GM21786 (cell line): ENCODE measurements at regions not wholly inside any gene's neighbourhood (a gene's known extent, or its start where the extent isn't known, plus 50 kb on each side); places are given as distances from the start of the nearest gene placed in this dataset.
"Not testable (repeated sequence)": the region's sequence is repeated elsewhere in the genome, so short reads cannot be mapped to it uniquely, and the experiment has no call there.

ENCODE experiments used
- ATAC-seq: cut with Tn5 transposase; IDR thresholded peaks from one replicate; pipeline ENCODE4 v1.9.1; 2021; ENCODE audit not compliant: unreplicated experiment

GRCh38 chr11:37502202-37502601 is 904.2 kb upstream of the RAG2 start:
- ATAC-seq = no peak

DNA sequence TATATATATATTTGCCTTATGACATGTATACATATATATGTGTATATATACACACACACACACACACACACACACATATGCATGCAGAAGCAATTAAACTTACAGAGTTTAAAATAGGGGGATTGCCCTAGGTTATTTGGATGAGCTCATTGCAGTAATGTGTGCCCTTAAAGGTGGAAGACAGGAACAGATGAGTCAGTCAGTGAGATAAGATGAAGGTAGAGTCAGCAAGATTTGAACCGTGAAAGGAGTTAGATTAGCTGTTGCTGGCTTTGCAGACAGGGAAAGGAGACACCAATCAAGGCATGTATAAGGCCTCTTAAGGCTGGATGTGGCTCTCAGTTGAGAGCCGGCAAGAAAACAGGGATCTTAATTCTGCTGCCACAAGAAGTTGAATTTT is 902.4 kb upstream of the RAG2 start:
- no peak for ATAC-seq

- no peak for ATAC-seq
Measured at GRCh38 chr11:37497326-37497725, 899.3 kb upstream of the RAG2 start.

GRCh38 chr11:37496201-37496600 is 898.2 kb upstream of the RAG2 start:
- no peak for ATAC-seq

DNA sequence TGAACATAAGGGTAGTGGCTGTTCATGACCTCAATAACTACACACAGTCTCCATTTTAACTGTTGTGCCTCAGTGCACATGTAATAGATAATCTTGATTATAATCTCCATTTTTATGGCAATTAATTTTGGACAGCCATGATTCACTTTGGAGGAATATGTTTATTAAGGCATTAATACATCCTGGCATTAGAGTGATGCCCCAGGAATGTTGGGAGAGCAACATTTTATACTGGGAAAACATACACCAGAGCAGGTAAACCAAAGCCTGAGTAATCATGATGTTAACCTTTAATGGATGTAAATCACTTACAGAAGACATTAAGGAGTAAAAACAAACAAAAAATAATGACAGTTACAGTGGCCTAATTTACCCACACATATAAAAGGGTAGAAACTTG is 886.3 kb upstream of the RAG2 start:
- no peak for ATAC-seq

DNA sequence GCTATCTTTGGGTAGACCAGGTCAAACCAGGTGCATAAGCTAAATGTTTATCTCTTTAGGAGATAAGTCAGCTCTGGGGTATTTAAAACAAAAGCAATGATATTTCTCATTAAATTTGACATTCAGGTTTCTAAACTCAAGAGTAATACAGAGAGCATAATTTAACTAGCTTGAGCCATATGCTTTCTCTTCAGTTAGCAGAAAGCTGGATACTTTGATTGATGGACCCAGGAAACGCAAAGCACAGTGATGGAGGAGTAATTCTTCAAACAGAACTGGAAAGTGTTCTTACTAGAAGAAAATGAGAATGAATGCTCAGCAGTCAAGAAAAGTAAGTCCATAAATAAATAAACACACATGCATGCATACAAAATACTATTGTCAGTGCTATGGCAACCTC is 885.7 kb upstream of the RAG2 start:
- no peak for ATAC-seq

DNA sequence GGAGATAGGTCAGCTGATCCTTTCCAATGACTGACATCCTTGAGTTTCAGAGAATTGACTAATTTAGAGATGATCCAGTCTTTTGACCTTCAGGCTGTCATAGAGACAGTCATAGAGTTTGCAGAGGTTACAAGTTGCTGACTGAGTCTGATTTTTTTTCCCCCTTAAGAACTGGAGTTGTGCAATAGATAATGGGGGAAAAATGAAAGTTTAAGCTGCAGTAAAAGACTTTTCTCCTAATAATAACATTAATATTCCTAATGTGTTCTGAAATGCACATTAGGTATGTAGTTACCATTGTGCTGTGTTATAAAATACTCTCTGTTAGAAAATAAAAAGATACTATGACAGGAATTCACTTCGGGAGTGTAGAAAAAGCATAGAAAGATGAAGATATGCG is 876.9 kb upstream of the RAG2 start:
- ATAC-seq = no peak

- ATAC-seq = no peak
Measured at GRCh38 chr11:37468344-37468743, 870.3 kb upstream of the RAG2 start.

- ATAC-seq = no peak
Measured at GRCh38 chr11:37465221-37465620, 867.2 kb upstream of the RAG2 start.

GRCh38 chr11:37459456-37459855 is 861.4 kb upstream of the RAG2 start:
- no peak for ATAC-seq

DNA sequence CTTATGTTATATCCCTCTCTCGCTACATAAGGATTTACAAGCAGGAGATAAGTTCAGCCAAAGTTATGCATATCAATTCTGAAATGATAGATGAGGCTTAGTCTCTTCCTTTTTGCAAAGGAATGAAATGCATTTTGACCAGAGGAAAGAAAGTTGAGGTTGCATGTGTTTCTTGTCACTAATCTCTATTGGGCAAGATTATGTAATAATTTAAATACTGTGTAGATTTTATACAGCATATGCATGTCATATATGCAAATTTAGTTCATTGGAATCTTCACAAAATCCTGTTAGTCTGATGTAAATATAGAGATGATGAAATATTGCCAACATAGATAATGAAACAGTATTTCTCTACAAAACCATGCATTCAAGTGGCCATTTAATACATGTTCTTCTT is 858.7 kb upstream of the RAG2 start:
- no peak for ATAC-seq

DNA sequence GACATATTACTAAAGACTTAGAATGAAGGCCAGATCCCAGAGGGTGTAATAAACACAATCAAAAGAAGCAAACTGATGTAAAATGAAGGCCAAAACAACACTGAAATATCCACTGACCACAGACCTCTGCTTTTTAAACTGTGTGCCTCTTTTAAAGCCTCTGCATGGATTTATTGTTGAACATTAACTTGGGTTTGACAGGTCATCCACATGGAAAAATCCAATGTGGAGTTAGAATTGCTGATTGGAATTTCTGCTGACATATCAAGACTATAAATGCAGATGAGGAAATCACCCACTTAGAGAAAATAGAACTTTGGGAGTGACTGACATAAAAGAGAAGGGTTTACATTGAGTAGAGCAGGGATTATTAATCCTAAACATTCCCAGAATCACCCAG is 853.9 kb upstream of the RAG2 start:
- no peak for ATAC-seq

GRCh38 chr11:37450613-37451012 is 852.6 kb upstream of the RAG2 start:
- ATAC-seq = peak; percentile 80

DNA sequence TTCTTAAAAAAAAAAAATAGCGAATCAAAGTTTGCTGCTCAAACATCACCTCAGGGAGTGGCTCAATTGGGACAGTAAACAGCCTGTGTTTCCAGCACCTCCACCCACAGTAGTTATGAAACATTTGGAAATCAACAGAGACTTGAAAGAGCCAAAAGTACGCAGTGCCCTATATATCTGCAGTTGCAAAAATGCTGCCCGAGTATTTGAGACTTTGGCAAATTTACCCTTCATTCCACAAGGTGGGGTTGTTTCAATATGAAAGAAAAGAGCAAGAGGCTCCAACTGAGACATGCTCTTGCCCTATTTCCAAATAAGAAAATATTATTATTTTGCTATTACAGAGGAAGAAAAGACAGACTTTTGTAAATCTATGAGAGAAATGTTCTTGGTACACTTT is 851.1 kb upstream of the RAG2 start:
- no peak for ATAC-seq

DNA sequence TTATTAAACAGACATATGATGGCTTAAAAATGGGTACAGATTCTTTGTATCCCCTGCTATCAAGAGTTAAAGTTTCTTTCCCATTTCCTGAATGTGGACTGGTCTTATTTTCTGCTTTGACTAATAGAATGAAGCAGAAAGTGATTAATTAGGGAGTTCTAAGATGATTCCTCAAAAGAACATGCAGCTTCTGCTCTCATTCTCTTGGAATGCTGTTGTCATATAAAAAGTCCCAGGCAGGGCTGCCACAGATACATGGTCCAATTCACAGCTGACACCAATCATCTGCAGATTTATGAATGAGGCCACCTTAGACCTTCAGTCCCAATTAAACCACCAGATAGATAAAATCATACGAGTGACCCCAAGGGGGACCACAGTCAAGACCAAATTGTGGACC is 844.5 kb upstream of the RAG2 start:
- no peak for ATAC-seq

DNA sequence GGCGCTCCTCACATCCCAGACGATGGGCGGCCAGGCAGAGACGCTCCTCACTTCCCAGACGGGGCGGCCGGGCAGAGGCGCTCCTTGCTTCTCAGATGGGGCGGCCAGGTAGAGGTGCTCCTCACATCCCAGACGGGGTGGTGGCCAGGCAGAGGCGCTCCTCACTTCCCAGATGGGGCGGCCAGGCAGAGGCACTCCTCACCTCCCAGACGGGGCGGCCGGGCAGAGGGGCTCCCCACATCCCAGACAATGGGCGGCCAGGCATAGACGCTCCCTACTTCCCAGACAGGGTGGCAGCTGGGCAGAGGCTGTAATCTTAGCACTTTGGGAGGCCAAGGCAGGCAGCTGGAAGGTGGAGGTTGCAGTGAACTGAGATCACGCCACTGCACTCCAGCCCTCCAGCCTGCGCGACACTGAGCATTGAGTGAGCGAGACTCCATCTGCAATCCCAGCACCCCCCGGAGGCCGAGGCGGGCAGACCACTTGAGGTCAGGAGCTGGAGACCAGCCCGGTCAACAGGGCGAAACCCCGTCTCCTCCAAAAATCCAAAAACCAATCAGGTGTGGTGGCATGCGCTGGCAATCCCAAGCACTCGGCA is 833.7 kb upstream of the RAG2 start:
- not testable (repeated sequence) for ATAC-seq

DNA sequence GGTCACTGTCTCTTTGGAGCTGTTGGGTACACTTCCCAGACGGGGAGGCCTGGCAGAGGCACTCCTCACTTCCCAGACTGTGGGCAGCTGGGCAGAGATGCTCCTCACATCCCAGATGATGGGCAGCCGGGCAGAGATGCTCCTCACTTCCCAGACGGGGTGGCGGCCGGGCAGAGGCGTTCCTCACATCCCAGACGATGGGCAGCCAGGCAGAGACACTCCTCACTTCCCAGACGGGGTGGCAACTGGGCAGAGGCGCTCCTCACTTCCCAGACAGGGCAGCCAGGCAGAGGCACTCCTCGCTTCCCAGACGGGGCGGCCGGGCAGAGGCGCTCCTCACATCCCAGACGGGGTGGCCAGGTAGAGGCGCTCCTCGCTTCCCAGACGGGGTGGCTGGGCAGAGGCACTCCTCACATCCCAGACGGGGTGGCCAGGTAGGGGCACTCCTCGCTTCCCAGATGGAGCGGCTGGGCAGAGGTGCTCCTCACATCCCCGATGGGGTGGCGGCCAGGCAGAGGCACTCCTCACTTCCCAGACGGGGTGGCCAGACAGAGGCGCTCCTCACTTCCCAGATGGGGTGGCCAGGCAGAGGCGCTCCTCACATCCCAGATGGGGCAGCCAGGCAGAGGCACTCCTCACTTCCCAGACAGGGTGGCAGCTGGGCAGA is 833.1 kb upstream of the RAG2 start:
- ATAC-seq = not testable (repeated sequence)

- no peak for ATAC-seq
Measured at GRCh38 chr11:37422511-37422910, 824.5 kb upstream of the RAG2 start.

GRCh38 chr11:37411289-37411688 is 813.3 kb upstream of the RAG2 start:
- no peak for ATAC-seq

DNA sequence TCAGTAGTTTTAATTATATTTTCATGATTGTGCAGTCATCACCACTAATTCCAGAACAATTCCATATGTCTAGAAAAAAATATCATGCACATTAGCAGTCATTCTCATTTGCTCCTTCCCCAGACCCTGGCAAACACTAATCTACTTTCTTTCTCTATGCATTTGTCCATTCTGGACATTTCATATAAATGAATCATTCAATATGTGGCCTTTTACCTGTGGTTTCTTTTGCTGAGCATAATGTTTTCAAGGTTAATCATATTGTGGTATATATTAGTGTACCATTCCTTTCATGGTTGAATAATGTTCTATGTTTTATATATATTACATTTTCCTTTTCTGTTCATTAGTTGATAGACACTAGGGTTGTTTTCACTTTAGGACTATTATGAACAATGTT is 811.1 kb upstream of the RAG2 start:
- no peak for ATAC-seq

DNA sequence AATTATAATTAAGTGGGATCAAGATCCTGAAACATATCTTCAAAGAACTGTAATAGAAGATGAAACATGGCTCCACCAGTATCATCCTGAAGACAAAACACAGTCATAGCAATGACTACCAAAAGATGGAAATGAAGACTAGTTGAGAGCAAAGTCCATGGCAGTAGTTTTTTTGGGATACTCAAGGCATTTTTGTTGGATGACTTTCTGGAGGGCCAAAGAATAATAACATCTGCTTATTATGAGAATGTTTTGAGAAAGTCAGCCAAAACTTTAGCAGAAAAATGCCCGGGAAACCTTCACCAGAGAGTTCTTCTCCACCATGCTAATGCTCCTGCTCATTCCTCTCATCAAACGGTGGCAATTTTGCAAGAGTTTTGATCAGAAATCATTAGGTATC is 809.4 kb upstream of the RAG2 start:
- no peak for ATAC-seq

DNA sequence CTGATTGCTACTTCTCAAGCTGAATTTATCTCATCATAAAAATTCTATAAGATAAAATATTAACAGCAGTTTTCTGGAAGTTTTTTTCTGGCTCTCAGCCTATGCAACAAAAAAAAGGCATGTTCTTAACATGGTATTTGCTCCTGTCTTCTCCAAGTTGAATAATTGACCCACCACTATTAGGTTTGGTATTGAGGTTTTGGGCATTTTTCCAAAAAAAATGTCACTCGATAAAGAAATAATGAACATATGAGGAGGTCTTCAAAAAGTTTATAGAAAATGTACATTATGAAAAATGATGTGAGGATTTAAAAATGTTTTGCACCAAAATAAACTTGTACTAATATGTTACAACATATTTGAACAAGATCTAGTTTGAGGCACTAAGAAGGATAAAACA is 808.6 kb upstream of the RAG2 start:
- no peak for ATAC-seq

DNA sequence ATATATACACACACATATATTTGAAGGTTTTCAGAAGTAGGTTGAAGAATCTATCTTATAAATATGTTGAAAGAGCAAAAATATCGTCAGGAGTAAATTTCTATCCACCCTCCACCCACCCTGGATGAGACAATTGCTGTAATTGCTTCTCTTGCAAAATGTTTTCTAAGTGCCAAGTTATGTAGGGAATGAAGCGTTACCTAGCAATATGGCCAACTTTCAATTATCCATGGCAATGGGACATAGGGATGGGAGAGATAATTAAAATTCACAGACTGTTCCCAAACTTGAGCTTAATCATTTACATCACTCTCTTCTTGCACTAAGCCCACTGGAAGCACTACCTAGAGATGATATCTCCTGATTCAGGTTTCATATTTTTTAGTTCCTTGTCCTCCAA is 806.2 kb upstream of the RAG2 start:
- no peak for ATAC-seq
